MM.1S (cell line): ENCODE measurements at regions not wholly inside any gene's neighbourhood (a gene's known extent, or its start where the extent isn't known, plus 50 kb on each side); places are given as distances from the start of the nearest gene placed in this dataset.

Experiments
- DNase-seq: peaks from one replicate; pipeline ENCODE4 v3.0.0-alpha.2; 2015
- H2AFZ ChIP-seq: fragments of 300-600 bp; sonication (generic); 2 replicates; pipeline ENCODE4 v1.6.0; 2016; ENCODE audit warnings: antibody characterized with exemption, low read length
- H3F3A ChIP-seq: fragments of 300-600 bp; sonication (generic); 2 replicates; pipeline ENCODE4 v1.6.1; 2016; ENCODE audit warnings: mild to moderate bottlenecking, antibody characterized with exemption, low read length, moderate library complexity, mixed read lengths; ENCODE audit not compliant: insufficient read depth
- H3K27ac ChIP-seq: fragments of 300-600 bp; sonication (generic); 2 replicates; pipeline ENCODE4 v1.5.1; 2016; ENCODE audit warnings: mild to moderate bottlenecking, low read length
- H3K27me3 ChIP-seq: fragments of 300-600 bp; sonication (generic); replicated peaks from 2 replicates; pipeline ENCODE4 v1.6.0; 2016; ENCODE audit warnings: low read length; ENCODE audit not compliant: insufficient read depth
- H3K36me3 ChIP-seq: fragments of 300-600 bp; sonication (generic); replicated peaks from 2 replicates; pipeline ENCODE4 v1.6.1; 2016; ENCODE audit warnings: mild to moderate bottlenecking, low read length, mixed read lengths; ENCODE audit not compliant: insufficient read depth
- H3K4me1 ChIP-seq: fragments of 300-600 bp; sonication (generic); 2 replicates; pipeline ENCODE4 v1.6.1; 2016; ENCODE audit warnings: low read length, mixed read lengths
- H3K4me2 ChIP-seq: fragments of 300-600 bp; sonication (generic); 2 replicates; pipeline ENCODE4 v1.6.0; 2016; ENCODE audit warnings: low read depth, low read length
- H3K4me3 ChIP-seq: fragments of 300-600 bp; sonication (generic); 2 replicates; pipeline ENCODE4 v1.5.1; 2016; ENCODE audit warnings: low read length, mixed read lengths
- H3K79me2 ChIP-seq: fragments of 300-600 bp; sonication (generic); 2 replicates; pipeline ENCODE4 v1.6.1; 2016; ENCODE audit warnings: mixed run types, low read length, mixed read lengths
- H3K9ac ChIP-seq: fragments of 300-600 bp; sonication (generic); 2 replicates; pipeline ENCODE4 v1.6.1; 2016; ENCODE audit warnings: low read length, mixed read lengths
- H3K9me2 ChIP-seq: fragments of 300-600 bp; sonication (generic); replicated peaks from 2 replicates; pipeline ENCODE4 v1.6.1; 2016; ENCODE audit warnings: mild to moderate bottlenecking, low read length, mixed read lengths; ENCODE audit not compliant: insufficient read depth
- H3K9me3 ChIP-seq: fragments of 300-600 bp; sonication (generic); replicated peaks from 2 replicates; pipeline ENCODE4 v1.6.1; 2016; ENCODE audit warnings: mild to moderate bottlenecking, low read length, mixed read lengths; ENCODE audit not compliant: insufficient read depth
- H4K20me1 ChIP-seq: fragments of 300-600 bp; sonication (generic); 2 replicates; pipeline ENCODE4 v1.6.1; 2016; ENCODE audit warnings: mild to moderate bottlenecking, low read length, moderate library complexity, mixed read lengths; ENCODE audit not compliant: insufficient read depth
- CTCF ChIP-seq: fragments of 300-600 bp; sonication (generic); IDR thresholded peaks from 2 replicates; pipeline ENCODE4 v1.5.1; 2016; ENCODE audit warnings: antibody characterized with exemption, low read length, mixed read lengths
- EZH2 ChIP-seq: fragments of 300-600 bp; sonication (generic); optimal IDR thresholded peaks from 2 replicates; pipeline ENCODE3; 2017; ENCODE audit warnings: low read depth, mild to moderate bottlenecking, antibody characterized with exemption, low read length, mixed read lengths
- EZH2phosphoT487 ChIP-seq: fragments of 300-600 bp; sonication (generic); IDR thresholded peaks from 2 replicates; pipeline ENCODE4 v1.6.1; 2018; ENCODE audit warnings: antibody characterized with exemption, low read length

DNA sequence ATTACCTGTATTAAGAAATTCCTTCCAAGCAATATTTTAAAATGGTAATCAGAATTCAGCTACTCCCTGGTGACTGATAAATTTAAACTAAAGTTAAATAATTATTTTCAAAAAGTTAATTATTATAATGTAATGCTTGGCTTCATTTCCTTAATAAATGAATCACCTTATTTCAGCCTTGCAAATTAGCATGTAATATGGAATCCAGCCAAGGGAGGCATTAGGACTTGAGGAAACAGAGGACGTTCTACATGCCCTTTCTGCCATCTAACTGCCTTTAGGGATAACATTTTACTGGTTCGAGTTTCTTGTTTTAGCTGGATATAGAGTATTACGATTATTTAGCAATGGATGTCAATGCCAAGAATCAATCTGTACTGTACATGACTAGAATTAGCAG lies 636.3 kb downstream of the TSN start:
- no peak overlapping the region for H3K4me3 ChIP-seq
- no peaks in the 10 kb centered on the region for H3K79me2 ChIP-seq
- H2AFZ ChIP-seq = no peak overlapping the region
- no peaks in the 10 kb centered on the region for H3K9me3 ChIP-seq
- H3K27ac ChIP-seq = no peak overlapping the region
- TF ChIP-seq EZH2 (no peak), EZH2phosphoT487 (no peak), CTCF (no peak)
- H3K4me2 ChIP-seq = no peak overlapping the region
- no peak for DNase-seq
- H3K4me1 ChIP-seq = no peaks in the 10 kb centered on the region
- H3K9ac ChIP-seq = no peak overlapping the region
- no peaks in the 10 kb centered on the region for H3K9me2 ChIP-seq
- H3K27me3 ChIP-seq = no peaks in the 10 kb centered on the region
- H3K36me3 ChIP-seq = no peaks in the 10 kb centered on the region
- H3F3A ChIP-seq = no peaks in the 10 kb centered on the region
- no peaks in the 10 kb centered on the region for H4K20me1 ChIP-seq

GRCh38 chr2:122395687-122396086 lies 640.2 kb downstream of the TSN start:
- no peaks in the 10 kb centered on the region for H3F3A ChIP-seq
- H3K36me3 ChIP-seq = no peaks in the 10 kb centered on the region
- H3K4me2 ChIP-seq = no peak overlapping the region
- TF ChIP-seq EZH2 (no peak), EZH2phosphoT487 (no peak), CTCF (no peak)
- no peaks in the 10 kb centered on the region for H3K9me3 ChIP-seq
- H3K27me3 ChIP-seq = no peaks in the 10 kb centered on the region
- H3K9ac ChIP-seq = no peak overlapping the region
- H4K20me1 ChIP-seq = no peaks in the 10 kb centered on the region
- H3K4me3 ChIP-seq = no peak overlapping the region
- DNase-seq = no peak
- no peak overlapping the region for H3K27ac ChIP-seq
- H3K79me2 ChIP-seq = no peaks in the 10 kb centered on the region
- H3K4me1 ChIP-seq = no peaks in the 10 kb centered on the region
- H3K9me2 ChIP-seq = no peaks in the 10 kb centered on the region
- H2AFZ ChIP-seq = no peak overlapping the region

- Histone ChIP-seq H3K36me3 (no peaks in the 10 kb centered on the region), H3K9me2 (no peaks in the 10 kb centered on the region), H2AFZ (no peak overlapping the region), H3K4me1 (no peaks in the 10 kb centered on the region), H3K4me2 (no peak overlapping the region), H3F3A (no peaks in the 10 kb centered on the region), H4K20me1 (no peaks in the 10 kb centered on the region), H3K27me3 (no peaks in the 10 kb centered on the region), H3K79me2 (no peaks in the 10 kb centered on the region), H3K4me3 (no peak overlapping the region), H3K9ac (no peak overlapping the region), H3K9me3 (no peaks in the 10 kb centered on the region), H3K27ac (no peak overlapping the region)
- TF ChIP-seq EZH2 = no peak
- no peak for TF ChIP-seq CTCF
- no peak for TF ChIP-seq EZH2phosphoT487
- DNase-seq = no peak
These were observed 655.8 kb downstream of the TSN start for GRCh38 chr2:122411231-122411630.

- H3K27me3 ChIP-seq = no peaks in the 10 kb centered on the region
- H3K79me2 ChIP-seq = no peaks in the 10 kb centered on the region
- DNase-seq = no peak
- H3F3A ChIP-seq = no peaks in the 10 kb centered on the region
- no peaks in the 10 kb centered on the region for H3K4me1 ChIP-seq
- H3K9me3 ChIP-seq = no peaks in the 10 kb centered on the region
- H3K36me3 ChIP-seq = no peaks in the 10 kb centered on the region
- no peak overlapping the region for H3K4me2 ChIP-seq
- no peaks in the 10 kb centered on the region for H3K9me2 ChIP-seq
- no peak overlapping the region for H3K9ac ChIP-seq
- H3K4me3 ChIP-seq = no peak overlapping the region
- no peak overlapping the region for H3K27ac ChIP-seq
- no peaks in the 10 kb centered on the region for H4K20me1 ChIP-seq
- H2AFZ ChIP-seq = no peak overlapping the region
- no peak for TF ChIP-seq EZH2phosphoT487
- no peak for TF ChIP-seq EZH2
- no peak for TF ChIP-seq CTCF
These were observed 656.9 kb downstream of the TSN start for GRCh38 chr2:122412360-122412759.
